ENCODE measurements at regions not wholly inside any gene's neighbourhood (a gene's known extent, or its start where the extent isn't known, plus 50 kb on each side); places are given as distances from the start of the nearest gene placed in this dataset.

- Histone ChIP-seq H3K27me3 (replicated peaks; ENCODE audit: control insufficient read depth, insufficient read depth, low read length) (no peaks in the 10 kb centered on the region), H3K4me3 (replicated peaks; ENCODE audit: low read depth, low read length) (no peak overlapping the region), H3K36me3 (ENCODE audit: control insufficient read depth, insufficient read depth, low read length) (no peaks in the 10 kb centered on the region)
- no peak for TF ChIP-seq CTCF (IDR thresholded peaks at IDR 0.05; ENCODE audit: insufficient read depth, low read length, poor library complexity, severe bottlenecking)
- no peak for DNase-seq (ENCODE audit: extremely low read depth, insufficient read length)
Measured at GRCh38 chr11:135036488-135037297, 624.7 kb upstream of the B3GAT1 start.

DNA sequence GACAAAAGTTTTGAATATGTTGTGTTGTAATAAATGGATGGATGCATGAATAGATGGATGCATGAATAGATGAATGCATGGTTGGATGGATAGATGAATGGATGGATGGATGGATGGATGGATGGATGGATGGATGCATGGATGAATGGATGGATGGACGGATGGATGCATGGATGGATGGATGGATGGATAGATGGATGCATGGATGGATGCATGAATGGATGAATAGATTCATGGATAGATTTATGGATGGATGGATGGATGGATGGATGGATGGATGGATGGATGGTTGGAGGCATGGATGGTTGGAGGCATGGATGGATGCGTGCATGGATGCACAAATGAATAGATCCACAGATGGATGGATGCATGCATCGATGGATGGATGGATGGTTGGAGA, 623.2 kb upstream of the B3GAT1 start:
- Histone ChIP-seq H3K27me3 (replicated peaks; ENCODE audit: control insufficient read depth, insufficient read depth, low read length) (no peaks in the 10 kb centered on the region), H3K4me3 (replicated peaks; ENCODE audit: low read depth, low read length) (no peak overlapping the region), H3K36me3 (ENCODE audit: control insufficient read depth, insufficient read depth, low read length) (no peaks in the 10 kb centered on the region)
- TF ChIP-seq CTCF (IDR thresholded peaks at IDR 0.05; ENCODE audit: insufficient read depth, low read length, poor library complexity, severe bottlenecking) = no peak
- DNase-seq (ENCODE audit: extremely low read depth, insufficient read length) = no peak

- DNase-seq (ENCODE audit: extremely low read depth, insufficient read length) = no peak
- Histone ChIP-seq H3K4me3 (replicated peaks; ENCODE audit: low read depth, low read length) (no peak overlapping the region), H3K27me3 (replicated peaks; ENCODE audit: control insufficient read depth, insufficient read depth, low read length) (no peaks in the 10 kb centered on the region), H3K36me3 (ENCODE audit: control insufficient read depth, insufficient read depth, low read length) (no peaks in the 10 kb centered on the region)
- TF ChIP-seq CTCF (IDR thresholded peaks at IDR 0.05; ENCODE audit: insufficient read depth, low read length, poor library complexity, severe bottlenecking) = no peak
Measured at GRCh38 chr11:135033540-135033939, 621.5 kb upstream of the B3GAT1 start.

- no peak for TF ChIP-seq CTCF (IDR thresholded peaks at IDR 0.05; ENCODE audit: insufficient read depth, low read length, poor library complexity, severe bottlenecking)
- Histone ChIP-seq H3K4me3 (replicated peaks; ENCODE audit: low read depth, low read length) (no peak overlapping the region), H3K27me3 (replicated peaks; ENCODE audit: control insufficient read depth, insufficient read depth, low read length) (no peaks in the 10 kb centered on the region), H3K36me3 (ENCODE audit: control insufficient read depth, insufficient read depth, low read length) (no peaks in the 10 kb centered on the region)
- DNase-seq (ENCODE audit: extremely low read depth, insufficient read length) = no peak
Measured at GRCh38 chr11:135031205-135031989, 619.4 kb upstream of the B3GAT1 start.

DNA sequence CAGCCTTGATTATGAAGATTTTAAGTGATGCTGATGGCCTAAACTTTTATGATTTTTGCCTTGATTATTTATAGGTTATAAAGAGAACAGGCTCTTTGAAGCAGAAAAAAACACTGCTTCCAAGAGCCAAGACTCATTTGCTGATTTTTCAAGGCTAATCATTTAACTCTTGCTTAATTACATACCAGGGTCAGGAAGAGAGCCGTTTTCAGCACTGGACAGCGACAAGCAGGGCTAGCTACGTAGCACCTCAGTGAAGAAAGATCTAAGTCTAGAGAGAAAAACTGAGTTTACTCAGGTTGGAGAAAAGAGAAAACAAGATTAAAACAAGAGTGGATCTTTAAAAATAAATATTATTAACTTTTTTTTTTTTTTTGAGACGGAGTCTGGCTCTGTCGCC, 615.4 kb upstream of the B3GAT1 start:
- H3K4me3 ChIP-seq (replicated peaks; ENCODE audit: low read depth, low read length) = no peak overlapping the region
- no peaks in the 10 kb centered on the region for H3K27me3 ChIP-seq (replicated peaks; ENCODE audit: control insufficient read depth, insufficient read depth, low read length)
- no peak for TF ChIP-seq CTCF (IDR thresholded peaks at IDR 0.05; ENCODE audit: insufficient read depth, low read length, poor library complexity, severe bottlenecking)
- no peak for DNase-seq (ENCODE audit: extremely low read depth, insufficient read length)
- H3K36me3 ChIP-seq (ENCODE audit: control insufficient read depth, insufficient read depth, low read length) = no peaks in the 10 kb centered on the region
